ENCODE measurements at regions not wholly inside any gene's neighbourhood (a gene's known extent, or its start where the extent isn't known, plus 50 kb on each side); places are given as distances from the start of the nearest gene placed in this dataset.

DNA sequence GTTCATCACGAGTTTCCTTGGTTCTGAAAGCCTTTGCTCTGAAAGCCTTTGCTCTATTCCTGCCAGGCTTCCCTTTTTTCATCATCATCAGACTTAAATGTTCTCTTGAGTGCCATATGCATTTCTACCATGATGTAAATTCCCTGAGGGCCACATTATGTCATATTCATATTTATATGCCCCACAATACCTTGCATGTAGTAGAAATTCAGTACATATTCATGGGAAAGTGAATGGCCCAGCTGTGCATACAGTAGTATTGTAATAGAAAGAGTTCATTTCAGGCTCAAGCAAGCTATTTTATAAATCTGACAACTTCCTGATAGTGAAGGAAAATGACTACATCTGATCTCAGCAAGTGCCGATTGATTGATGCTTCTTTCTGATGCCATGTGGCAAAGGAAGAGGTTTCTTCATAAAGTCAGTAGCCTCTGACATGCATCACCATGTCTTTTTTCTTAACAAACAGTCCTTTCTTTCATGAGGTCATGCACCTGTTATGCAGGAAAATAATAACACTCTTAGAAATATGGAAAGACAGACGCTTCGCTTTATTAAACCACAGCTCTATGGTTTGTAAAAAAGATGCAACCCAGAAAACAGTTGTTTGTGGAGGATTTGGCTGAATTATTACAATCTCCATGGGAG, 308.7 kb downstream of the SAMD5 start:
- Histone ChIP-seq H3K79me2 (ENCODE audit: insufficient read depth, low read length) (no peaks in the 10 kb centered on the region), H3K27ac (ENCODE audit: low read depth, low read length) (no peak overlapping the region), H4K20me1 (ENCODE audit: insufficient read depth, low read length) (no peaks in the 10 kb centered on the region), H3K36me3 (ENCODE audit: insufficient read depth, low read length) (no peaks in the 10 kb centered on the region), H2AFZ (ENCODE audit: low read length) (no peak overlapping the region), H3K4me3 (ENCODE audit: insufficient read depth, low read length) (no peak overlapping the region), H3K4me2 (ENCODE audit: insufficient read depth, low read length) (no peak overlapping the region), H3K4me1 (ENCODE audit: insufficient read depth, low read length) (no peaks in the 10 kb centered on the region), H3K9me3 (ENCODE audit: low read depth, low read length) (no peaks in the 10 kb centered on the region), H3K27me3 (ENCODE audit: insufficient read depth, low read length) (no peaks in the 10 kb centered on the region)
- TF ChIP-seq, protein P1, sequence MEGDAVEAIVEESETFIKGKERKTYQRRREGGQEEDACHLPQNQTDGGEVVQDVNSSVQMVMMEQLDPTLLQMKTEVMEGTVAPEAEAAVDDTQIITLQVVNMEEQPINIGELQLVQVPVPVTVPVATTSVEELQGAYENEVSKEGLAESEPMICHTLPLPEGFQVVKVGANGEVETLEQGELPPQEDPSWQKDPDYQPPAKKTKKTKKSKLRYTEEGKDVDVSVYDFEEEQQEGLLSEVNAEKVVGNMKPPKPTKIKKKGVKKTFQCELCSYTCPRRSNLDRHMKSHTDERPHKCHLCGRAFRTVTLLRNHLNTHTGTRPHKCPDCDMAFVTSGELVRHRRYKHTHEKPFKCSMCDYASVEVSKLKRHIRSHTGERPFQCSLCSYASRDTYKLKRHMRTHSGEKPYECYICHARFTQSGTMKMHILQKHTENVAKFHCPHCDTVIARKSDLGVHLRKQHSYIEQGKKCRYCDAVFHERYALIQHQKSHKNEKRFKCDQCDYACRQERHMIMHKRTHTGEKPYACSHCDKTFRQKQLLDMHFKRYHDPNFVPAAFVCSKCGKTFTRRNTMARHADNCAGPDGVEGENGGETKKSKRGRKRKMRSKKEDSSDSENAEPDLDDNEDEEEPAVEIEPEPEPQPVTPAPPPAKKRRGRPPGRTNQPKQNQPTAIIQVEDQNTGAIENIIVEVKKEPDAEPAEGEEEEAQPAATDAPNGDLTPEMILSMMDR (IDR thresholded peaks at IDR 0.05; ENCODE audit: extremely low read depth, low read depth, low read length): no peak
- DNase-seq (ENCODE audit: insufficient read length, low spot score, missing footprints): no peak

DNA sequence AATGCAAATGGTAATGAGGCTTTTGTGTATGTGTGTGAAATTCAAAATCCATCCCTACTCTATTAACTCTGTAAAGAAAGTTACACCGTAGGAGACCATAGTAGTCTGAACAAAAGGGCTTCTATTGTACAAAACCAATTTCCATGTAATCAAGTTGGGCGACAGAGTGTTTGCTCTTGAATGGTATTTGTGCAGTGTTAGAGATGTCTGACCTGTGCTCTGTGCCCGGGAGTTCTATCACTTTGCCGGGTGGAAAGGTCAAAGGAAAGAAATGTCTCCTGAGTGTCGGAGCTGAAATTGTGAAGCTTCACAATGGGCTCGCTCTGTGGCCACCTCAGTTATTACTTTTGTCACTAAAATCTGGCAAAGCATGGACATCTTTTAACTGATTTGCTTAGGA, 312.0 kb downstream of the SAMD5 start:
- DNase-seq (ENCODE audit: insufficient read length, low spot score, missing footprints): no peak
- no peak overlapping the region for H3K4me2 ChIP-seq (ENCODE audit: insufficient read depth, low read length)
- H2AFZ ChIP-seq (ENCODE audit: low read length): no peak overlapping the region
- H4K20me1 ChIP-seq (ENCODE audit: insufficient read depth, low read length): no peaks in the 10 kb centered on the region
- H3K4me3 ChIP-seq (ENCODE audit: insufficient read depth, low read length): no peak overlapping the region
- no peaks in the 10 kb centered on the region for H3K4me1 ChIP-seq (ENCODE audit: insufficient read depth, low read length)
- H3K27ac ChIP-seq (ENCODE audit: low read depth, low read length): no peak overlapping the region
- no peaks in the 10 kb centered on the region for H3K79me2 ChIP-seq (ENCODE audit: insufficient read depth, low read length)
- no peaks in the 10 kb centered on the region for H3K36me3 ChIP-seq (ENCODE audit: insufficient read depth, low read length)
- H3K9me3 ChIP-seq (ENCODE audit: low read depth, low read length): no peaks in the 10 kb centered on the region
- TF ChIP-seq, protein P1 (IDR thresholded peaks at IDR 0.05; ENCODE audit: extremely low read depth, low read depth, low read length): no peak
- H3K27me3 ChIP-seq (ENCODE audit: insufficient read depth, low read length): no peaks in the 10 kb centered on the region

DNA sequence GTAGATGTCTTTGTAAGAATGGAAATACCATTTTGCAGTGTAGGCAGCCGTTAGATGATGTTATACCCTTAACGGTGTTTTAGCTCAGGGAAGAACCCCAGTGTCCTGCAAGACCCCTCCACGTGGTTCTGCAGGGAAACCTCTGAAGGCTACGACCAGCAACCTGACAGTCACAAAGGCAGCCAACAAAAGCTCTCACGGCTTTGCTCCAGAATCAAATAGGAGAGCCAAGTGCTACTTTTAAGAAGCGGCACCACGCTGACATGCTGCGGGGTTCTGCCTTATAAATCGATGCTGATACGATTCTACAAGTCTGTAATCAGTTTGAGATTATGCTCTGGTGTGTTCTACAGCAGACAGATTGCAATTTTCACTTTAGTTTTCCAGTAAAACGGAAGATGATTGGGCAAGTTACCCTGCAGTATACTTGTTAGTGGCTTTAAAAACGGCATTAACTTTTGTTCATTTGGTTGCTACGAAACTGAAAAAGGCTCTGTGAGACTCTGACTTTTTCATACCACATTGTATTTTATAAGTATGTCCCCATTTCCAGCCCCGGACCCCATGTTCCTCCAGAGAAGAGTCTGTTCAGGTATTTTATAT, 312.9 kb downstream of the SAMD5 start:
- H3K79me2 ChIP-seq (ENCODE audit: insufficient read depth, low read length): no peaks in the 10 kb centered on the region
- DNase-seq (ENCODE audit: insufficient read length, low spot score, missing footprints): no peak
- H3K27ac ChIP-seq (ENCODE audit: low read depth, low read length): no peak overlapping the region
- H3K4me3 ChIP-seq (ENCODE audit: insufficient read depth, low read length): no peak overlapping the region
- H3K4me2 ChIP-seq (ENCODE audit: insufficient read depth, low read length): no peak overlapping the region
- no peaks in the 10 kb centered on the region for H3K4me1 ChIP-seq (ENCODE audit: insufficient read depth, low read length)
- no peaks in the 10 kb centered on the region for H3K9me3 ChIP-seq (ENCODE audit: low read depth, low read length)
- TF ChIP-seq, protein P1 (IDR thresholded peaks at IDR 0.05; ENCODE audit: extremely low read depth, low read depth, low read length): no peak
- H3K27me3 ChIP-seq (ENCODE audit: insufficient read depth, low read length): no peaks in the 10 kb centered on the region
- H3K36me3 ChIP-seq (ENCODE audit: insufficient read depth, low read length): no peaks in the 10 kb centered on the region
- no peaks in the 10 kb centered on the region for H4K20me1 ChIP-seq (ENCODE audit: insufficient read depth, low read length)
- no peak overlapping the region for H2AFZ ChIP-seq (ENCODE audit: low read length)

DNA sequence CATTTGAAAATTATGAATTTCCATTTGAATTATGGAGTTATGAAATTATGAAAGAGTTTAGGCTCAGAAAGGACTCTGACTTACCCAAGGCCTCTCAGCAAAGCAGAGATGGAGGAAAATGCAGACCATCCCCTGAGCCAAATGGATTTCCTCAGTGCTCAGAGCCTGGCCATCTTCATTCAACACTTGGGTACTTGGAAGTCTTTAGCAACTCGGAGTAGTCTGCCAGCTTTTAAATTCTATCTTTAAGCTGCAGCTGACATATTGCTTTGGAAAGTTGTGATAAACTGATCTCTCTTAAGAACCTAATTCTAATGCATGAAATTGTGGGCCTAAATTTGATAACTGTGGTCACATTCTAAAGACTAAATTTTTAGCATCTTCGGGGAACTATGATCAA, 315.4 kb downstream of the SAMD5 start:
- Histone ChIP-seq H4K20me1 (ENCODE audit: insufficient read depth, low read length) (no peaks in the 10 kb centered on the region), H3K4me2 (ENCODE audit: insufficient read depth, low read length) (no peak overlapping the region)

More for the DNA sequence above, 315.4 kb downstream of the SAMD5 start:
- DNase-seq (ENCODE audit: insufficient read length, low spot score, missing footprints): no peak
- H3K36me3 ChIP-seq (ENCODE audit: insufficient read depth, low read length): no peaks in the 10 kb centered on the region
- H3K27me3 ChIP-seq (ENCODE audit: insufficient read depth, low read length): no peaks in the 10 kb centered on the region
- H2AFZ ChIP-seq (ENCODE audit: low read length): no peak overlapping the region
- no peaks in the 10 kb centered on the region for H3K79me2 ChIP-seq (ENCODE audit: insufficient read depth, low read length)
- TF ChIP-seq, protein P1 (IDR thresholded peaks at IDR 0.05; ENCODE audit: extremely low read depth, low read depth, low read length): no peak
- H3K9me3 ChIP-seq (ENCODE audit: low read depth, low read length): no peaks in the 10 kb centered on the region
- H3K4me1 ChIP-seq (ENCODE audit: insufficient read depth, low read length): no peaks in the 10 kb centered on the region
- no peak overlapping the region for H3K4me3 ChIP-seq (ENCODE audit: insufficient read depth, low read length)
- no peak overlapping the region for H3K27ac ChIP-seq (ENCODE audit: low read depth, low read length)

Measured in osteoblast (primary cell).